Kidney tubule cell (primary cell): ENCODE measurements at regions not wholly inside any gene's neighbourhood (a gene's known extent, or its start where the extent isn't known, plus 50 kb on each side); places are given as distances from the start of the nearest gene placed in this dataset.
"Not testable (repeated sequence)": the region's sequence is repeated elsewhere in the genome, so short reads cannot be mapped to it uniquely, and the experiment has no call there.

Source experiments
- DNase-seq: peaks from one replicate; pipeline ENCODE4 v3.0.0-alpha.2; 2018; ENCODE audit warnings: low spot score

DNA sequence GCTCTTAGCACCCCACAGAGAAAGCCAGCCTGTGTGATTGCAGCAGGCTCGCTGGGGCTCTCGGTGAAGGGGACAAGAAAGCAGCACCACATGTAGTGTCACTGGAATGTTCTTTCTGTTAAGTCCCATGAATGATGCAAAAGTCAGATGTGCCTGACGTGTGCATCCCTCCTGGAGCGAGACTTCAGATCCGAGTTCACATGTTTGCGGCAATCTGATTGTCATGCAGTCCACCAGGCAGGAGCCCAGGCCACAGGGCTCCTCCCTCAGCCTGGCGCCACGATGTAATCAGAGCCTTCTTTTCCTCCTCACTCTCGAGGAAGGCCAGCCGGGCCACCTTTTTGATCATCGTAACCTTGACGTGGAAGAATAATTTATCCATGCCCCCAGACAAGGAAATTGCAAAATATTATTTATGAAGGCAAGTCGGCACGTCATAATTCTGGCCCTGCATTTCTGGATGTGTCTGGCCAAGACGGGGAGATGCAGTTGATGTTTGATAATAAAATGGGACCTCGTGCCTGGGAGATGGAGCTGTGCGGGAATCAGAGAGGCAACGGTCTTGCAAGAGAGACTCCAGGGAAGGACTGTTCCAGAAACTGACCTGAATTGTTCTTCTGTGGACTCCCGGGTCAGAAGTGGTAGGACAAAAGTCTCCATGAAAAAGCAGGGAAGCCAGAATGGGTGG lies 214.6 kb downstream of the PHETA1 start:
- DNase-seq = no peak

DNA sequence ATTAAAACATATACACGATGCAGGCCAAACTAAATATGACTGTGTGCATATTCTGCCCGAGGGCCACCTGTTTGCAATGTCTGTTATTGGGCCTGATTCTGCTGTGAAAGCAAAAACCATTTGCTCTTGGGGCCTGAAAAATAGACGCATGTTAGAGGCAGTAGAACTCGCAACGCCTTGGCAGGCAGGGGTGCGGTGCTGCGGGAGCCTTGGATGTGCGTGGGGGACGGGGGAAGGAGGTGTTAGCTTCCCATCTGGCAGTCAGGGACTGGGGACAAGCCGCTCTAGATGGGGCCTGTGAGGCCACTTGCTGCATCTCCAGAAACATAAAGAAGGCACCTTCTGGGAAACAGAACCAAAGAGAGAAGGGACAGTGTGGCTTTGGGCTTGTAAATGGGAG lies 216.3 kb downstream of the PHETA1 start:
- DNase-seq = no peak

DNA sequence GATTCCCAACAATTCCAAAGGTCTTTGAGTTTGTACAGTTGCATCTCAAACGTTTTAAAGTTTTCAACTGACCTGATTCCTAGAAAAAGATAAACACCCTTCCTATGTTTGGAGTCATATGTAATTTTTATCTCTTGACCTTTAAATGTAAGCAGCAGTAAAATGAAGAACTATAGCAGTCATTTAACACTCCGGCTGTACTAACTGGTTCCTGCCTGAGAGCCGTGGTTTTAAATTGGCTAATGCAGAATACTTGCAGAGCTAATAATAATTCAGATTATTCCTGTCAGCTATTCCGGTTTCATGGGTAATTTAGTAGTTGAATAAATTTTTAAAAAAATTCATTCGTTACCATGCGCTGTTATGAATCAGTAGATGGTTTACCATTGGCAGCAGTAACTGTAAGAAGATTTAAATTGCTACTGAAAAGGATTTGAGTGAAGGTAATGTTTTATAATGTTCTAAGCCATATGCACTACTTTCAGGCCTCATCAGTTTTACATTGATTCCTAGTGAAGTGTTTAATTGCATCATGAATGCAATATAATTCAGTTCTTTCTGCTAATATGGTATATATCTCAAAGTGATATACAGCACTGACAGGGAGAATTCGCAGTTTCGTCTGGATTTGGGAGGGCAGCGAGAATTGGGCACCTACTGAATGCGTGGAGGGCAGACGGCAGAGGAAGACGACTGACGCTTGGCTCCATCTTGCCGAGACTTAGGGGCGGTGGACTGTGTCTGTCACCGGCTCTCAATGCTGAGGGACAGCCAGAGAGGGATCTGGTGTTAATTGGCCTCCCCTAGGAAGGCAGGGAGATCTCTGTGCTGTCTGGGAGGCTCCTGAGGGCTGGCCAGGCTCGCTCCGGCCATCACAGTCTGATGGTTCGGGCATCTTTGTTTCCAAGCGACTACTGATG lies 217.7 kb downstream of the PHETA1 start:
- no peak for DNase-seq

DNA sequence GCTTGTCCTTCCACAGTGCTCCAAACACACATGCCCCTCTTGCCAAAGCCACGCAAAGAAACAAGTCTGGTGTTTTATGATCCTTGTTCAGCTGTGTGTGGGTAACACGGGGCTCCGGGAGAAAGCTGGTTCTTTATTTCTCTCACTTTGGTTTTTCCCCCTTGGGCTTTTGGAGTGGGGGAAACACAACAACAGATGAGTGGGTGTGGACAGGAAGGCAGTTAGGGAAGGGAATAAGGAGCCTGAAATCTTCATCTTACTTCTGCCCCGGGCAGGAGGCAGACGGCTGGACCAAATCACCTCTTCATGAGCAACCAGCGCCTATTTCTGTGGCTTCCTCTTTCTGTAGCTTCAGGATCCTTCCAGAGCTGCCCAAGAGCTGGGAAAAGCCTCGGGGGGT lies 218.5 kb downstream of the PHETA1 start:
- DNase-seq = no peak

DNA sequence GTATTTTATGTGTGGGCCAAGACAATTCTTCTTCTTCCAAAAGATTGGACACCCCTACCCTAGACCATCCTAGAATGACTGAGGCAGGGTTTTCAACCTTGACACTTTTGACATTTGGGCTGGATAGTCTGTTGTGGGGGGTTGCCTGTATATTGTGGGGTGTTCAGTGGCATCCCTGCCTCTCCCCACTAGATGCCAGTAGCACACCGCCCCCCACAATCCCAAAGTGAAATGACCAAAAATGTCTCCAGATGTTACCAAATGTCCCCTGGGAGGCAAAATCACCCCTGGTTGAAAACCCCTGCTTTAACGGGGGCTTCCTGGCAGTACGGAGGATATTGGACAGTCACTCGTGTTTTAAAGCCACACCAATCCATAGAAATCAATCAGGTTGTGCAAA lies 219.6 kb downstream of the PHETA1 start:
- DNase-seq = no peak

DNA sequence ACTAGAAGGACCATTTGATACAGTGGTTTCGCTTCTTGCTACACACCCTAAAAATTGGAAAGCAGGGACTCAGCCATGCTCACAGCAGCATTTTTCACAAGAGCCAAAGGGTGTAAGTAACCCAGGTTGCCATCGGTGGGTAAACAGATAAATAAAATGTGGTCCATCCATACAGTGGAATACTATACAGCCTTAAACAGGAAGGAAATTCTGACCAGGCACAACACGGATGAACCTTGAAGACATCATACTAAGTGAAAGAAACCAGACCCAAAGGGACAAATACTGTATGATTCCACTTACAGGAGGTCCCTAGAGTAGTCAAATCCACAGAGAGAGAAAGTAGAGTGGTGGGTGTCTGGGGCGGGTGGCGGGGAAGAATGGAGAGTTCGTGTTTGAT lies 220.9 kb downstream of the PHETA1 start:
- no peak for DNase-seq

DNA sequence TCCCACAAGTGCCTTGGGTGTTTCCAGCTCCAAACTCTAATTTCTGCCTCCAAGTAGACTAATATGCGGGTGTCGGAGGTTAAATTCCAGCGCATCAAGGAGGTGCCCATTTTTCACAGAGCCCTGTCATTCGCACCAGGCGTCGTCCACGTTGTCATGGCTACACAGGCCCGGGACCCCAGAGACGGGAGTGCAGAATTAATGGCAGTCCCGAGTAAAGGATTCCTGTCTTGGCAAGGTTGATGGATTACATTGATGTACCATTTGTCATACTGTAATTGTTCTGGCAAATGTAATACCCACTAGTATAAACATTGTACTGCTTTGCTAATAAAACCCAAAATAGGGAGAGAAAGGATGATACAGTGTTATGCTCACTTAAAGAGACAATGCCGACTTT lies 222.9 kb upstream of the MYL2 start:
- no peak for DNase-seq

DNA sequence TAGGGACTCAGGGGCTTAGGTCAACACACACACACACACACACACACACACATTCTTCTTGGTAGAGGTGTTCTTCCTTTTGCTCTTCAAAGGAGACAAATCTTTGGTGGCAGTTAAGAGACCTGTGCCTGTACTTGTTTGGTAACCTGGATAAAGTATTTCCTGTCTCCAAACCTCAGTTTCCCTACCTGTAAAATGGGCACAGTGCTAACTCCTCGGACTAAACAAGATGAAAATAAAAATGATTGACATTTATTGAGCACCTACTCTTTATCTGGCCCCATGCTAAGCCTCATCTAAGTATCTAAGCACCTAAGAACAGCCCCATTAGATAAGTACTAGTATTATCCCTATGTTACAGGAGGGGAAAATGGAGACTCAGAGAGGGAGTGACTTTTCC lies 220.8 kb upstream of the MYL2 start:
- DNase-seq = no peak

DNA sequence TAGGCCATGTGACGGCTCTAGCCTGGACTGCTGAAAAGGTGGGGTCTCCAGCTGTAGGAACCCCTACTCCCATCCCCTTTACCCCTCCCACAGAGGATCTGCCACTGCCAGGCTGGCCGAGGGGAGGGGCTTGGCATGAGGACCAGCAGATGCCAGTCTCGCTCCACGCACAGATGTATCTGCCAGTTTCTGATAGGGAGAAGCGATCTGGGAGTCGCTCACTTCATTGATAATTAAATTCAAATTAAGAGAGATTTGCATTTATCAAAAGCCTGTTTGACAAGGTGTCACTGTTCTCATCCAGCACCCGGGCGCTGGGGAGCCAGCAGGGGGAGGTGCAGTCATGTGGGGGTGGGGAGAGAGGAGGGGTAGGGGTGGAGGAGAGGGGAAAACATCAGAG lies 217.6 kb upstream of the MYL2 start:
- no peak for DNase-seq

DNA sequence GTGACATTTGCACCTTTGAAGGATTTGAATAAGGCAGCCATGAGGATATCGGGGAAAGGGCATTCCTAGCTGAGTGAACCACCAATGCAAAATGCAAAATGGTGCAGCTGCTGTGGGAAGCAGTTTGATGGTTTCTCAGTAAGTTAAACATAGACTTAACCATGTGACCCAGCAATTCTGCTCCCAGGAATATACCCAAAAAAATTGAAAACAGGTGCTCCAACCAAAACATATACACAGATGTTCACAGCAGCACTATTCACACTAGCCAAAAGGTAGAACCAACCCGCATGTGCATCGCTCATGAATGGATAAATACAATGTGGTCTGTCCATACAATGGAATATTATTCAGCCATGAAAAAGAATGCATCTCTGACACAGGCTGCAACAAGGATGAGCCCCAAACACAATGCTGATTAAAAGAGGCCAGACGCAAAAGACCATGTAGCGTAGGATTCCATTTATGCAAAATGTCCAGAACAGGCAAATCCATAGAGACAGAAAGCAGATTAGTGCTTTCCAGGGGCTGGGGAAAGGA lies 215.0 kb upstream of the MYL2 start:
- DNase-seq = no peak

DNA sequence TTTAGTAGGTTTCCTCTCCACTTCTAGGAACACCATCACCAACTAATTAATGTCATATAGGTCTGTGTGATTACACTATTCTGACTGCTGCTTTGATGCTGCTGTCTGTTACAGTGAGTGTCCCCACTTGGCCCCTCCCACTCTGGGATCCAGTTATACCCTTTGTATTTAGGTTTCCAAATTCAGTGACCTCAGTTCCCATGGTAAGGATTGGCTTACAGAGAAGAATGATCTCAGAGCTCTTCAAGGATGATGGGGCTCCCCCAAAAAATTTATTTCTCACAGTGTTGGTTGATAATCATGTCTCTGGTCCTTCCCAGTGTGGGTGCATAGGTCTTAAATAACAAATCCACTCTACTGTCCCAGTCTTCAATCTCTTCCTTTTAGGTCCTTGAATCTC lies 210.0 kb upstream of the MYL2 start:
- DNase-seq = no peak

DNA sequence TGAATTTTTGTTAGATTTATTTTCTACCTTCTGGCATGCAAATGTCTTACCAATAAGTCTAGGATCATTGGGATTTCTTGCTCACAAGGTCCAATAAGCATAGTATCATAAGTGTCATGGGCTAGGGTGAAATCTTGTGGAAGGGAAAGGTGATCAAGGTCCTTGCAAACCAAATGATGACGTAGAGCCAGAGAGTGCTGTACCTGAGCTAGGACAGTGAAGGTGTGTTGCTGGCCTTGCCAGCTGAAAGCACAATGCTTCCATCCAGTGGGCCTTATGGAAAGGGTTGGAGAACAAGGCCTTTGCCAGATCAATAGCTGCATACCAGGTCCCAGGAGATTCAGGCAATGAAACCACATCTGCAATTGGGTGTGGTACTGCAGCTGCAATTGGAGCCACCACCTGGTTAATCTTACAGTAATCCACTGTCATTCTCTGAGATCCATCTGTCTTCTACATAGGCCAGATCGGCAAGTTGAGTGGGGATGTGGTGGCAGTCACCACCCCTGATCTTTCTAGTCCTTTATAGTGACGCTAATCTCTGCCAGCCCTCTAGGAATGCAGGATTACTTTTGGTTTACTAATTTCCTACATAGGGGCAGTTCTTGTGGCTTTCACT lies 208.9 kb upstream of the MYL2 start:
- no peak for DNase-seq

DNA sequence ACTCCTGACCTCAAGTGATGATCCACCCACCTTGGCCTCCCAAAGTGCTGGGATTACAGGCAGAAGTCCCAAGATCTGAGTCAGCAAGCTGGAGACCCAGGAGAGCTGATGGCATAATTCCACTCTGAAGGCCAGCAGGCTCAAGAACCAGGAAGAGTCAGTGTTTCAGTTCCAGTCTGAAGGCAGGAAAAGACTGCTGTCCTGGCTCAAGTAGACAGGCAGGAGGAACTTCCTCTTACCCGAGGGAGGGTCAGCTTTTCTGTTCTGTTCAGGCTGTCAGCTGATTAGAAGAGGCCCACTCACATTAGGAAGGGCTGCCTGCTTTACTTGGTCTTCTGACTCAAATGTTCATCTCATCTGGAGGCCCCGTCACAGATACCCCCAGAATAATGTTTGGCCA lies 206.0 kb upstream of the MYL2 start:
- DNase-seq = no peak

DNA sequence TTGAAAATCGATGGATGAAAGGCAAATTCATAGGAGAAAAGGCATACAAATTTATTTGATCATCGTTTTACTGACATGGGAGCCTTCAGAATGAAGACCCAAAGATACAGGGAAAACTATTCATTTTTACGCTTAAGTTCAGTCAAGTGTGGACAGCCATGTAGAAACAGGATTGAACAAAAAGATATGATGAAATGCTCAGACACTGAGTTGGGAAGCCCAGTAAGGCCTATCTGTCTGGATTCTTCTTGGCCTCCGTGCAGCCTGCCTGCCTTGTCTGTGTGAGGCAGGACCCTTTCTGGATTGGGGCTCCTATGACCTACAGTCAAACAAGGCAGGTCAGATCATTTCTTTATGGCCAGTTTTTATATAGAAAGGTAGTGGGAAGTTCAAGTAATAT lies 203.8 kb upstream of the MYL2 start:
- no peak for DNase-seq

DNA sequence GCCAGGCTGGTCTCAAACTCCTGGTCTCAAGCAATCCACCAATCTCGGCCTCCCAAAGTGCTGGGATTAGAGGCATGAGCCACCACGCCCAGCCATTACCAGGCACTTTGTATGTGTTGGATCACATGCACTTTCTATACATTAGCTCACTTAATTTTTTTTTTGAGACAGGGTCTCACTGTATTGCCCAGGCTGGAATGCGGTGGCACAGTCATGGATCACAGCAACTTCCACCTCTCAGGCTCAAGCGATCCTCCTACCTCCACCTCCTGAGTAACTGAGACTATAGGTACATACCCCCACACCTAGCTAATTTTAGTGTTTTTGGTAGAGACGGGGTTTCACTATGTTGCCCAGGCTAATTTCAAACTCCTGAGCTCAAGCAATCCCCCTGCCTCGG lies 203.0 kb upstream of the MYL2 start:
- DNase-seq = no peak

DNA sequence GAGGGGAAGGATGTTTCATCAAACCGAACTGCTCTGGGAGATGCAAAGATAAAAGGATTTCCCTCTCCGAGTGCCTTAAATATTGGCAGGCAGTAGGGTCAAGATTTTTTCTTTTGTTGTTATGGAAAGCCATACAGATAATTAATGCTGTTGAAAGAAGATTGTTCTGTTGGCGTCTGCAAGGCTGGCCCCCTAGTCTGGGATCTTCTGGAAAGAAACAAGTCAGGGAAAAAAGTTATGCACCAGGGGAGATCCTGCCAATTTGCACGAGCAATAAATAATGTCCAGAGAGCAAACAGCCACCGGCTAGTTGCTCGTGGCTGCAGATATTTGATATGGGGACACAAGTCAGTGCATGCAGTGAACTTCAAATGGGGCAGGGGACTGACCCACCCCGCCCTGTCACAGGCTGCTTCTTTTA lies 202.1 kb upstream of the MYL2 start:
- DNase-seq = no peak

DNA sequence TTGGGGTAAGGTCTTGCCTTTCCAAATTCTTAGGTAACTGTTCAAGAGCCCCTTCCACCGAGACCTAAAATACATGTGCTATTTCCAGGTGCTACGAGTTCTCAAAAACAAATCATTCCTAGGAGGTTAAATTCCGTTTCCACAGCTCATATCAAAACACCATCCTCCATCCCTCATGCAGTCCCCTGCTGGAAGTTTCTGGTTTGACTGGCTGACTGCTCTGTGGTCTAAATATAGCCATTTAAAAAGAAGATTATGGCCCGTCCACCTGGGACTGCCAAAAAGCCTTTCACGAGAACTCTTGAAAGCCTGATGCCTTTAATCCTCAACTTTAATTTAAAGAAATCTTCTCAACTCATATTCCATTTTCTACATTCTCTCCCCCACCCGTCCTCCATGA lies 201.5 kb upstream of the MYL2 start:
- DNase-seq = no peak

DNA sequence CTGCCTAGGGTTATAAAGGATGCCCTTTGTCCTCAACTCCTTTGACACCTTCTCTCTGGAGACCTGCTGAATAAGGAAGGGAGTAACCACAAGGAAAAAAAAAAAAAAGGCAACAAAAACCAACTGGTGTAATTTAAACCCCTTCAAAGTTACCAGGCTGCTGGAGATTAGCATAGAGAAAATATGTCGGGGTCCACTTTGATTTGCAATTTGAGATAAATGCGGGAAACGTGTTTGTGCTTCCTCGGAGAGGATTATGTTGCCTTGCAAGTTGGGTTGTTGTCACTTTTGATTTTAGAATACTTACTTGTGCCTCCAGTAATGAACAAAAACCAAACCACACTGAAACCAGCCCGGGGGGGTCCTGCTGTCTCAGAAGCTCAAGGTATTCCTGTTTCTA lies 200.2 kb upstream of the MYL2 start:
- DNase-seq = no peak

DNA sequence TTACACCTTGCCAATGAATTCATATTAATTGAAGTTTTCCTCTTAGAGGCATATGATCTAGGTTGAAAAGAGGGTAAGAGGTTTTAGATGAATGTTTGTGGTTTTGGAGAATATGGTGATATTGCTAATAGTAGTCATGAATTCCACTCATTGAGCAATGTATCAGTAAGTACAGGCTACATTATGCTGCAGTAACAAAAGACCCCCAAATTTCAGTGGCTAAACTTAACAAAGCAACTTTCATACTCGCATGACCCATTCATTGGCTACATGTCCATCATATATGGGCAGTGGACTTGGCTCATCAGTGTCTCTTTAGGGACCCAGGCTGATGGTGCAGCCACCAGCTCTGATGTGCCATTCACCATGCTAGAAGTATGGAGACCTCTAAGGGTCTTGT lies 196.6 kb upstream of the MYL2 start:
- no peak for DNase-seq

DNA sequence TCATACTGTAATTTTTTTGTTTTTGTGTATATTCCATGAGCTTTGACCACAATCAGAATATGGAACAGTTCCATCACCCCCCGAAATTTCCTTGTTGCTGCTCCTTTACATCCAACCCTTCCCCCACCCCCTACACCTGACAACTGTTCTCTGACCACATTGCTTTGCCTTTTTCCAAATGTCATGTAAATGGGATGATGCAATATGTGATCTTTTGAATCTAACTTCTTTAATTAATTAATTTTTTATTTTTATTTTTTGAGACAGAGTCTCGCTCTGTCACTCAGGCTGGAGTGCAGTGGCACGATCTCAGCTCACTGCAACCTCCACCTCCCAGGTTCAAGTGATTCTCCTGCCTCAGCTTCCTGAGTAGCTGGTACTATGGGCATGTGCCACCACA lies 192.9 kb upstream of the MYL2 start:
- not testable (repeated sequence) for DNase-seq

DNA sequence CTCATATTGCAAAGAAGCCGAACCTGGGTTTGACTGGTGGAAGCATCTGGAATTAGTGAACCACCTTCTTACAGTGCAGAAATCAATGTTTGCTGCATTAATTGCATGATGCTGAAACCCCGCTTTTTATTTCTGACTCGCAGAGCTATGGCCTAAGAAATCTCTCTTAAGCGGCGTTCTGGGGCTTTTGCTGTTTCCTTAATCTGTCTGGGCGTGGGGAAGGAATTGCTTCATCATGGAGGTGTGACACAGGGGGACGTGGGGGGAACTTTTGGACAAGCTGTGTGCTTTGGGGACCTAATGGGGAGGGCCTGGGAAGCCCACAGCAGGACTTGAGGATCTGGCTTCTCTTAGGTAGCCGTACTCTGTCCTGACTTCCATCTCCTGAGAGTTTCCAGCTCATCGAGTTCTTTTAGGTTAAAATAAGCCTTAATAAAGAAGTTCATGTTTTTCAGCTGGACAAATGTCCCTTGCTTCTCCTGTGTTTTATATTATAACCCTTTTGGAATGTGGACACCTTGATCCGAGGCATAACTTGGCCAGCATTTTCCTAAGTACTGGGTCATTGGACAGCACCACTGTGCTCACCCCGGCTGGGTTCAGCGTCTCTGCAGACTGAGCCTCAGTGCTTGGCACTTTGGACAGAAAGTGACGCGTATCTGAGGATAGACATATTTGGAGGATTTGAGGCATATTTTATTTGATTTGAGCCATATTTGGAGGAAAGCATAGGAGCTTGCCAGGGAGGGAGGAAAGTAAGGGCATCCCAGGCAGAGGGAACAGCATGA lies 192.1 kb upstream of the MYL2 start:
- no peak for DNase-seq

DNA sequence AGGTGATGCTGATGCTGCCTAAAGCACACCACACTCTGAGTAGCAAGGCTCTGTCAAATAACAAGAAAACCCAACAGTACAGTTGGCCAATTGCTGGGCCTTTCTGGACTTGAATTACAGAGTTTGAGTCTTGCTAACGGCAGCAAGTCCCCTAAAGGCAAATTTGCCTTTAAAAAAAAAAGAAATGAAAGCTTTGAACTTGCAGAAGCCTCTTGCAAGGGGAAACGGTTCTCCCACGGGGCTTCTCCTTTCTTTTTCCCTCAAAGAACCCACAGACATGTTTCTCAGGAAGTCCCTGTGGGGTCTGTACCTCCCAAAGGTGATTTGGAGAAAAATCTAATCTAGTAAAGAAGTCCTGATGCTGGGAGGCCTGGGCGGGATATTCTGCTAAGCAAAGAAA lies 191.3 kb upstream of the MYL2 start:
- no peak for DNase-seq
